Testis (tissue), 2 donors: ENCODE measurements at regions not wholly inside any gene's neighbourhood (a gene's known extent, or its start where the extent isn't known, plus 50 kb on each side); places are given as distances from the start of the nearest gene placed in this dataset.

Experiments
- DNase-seq: peaks from one replicate; pipeline ENCODE4 v3.0.0-alpha.2; 2019
- H3K27ac ChIP-seq, 2 donors: fragments of 200-600 bp; sonication (generic); one replicate each; pipeline ENCODE4 v1.5.1; 2019
- H3K27me3 ChIP-seq: fragments of 200-600 bp; sonication (generic); one replicate; pipeline ENCODE4 v1.5.1; 2019
- H3K36me3 ChIP-seq: fragments of 200-600 bp; sonication (generic); one replicate; pipeline ENCODE4 v1.5.1; 2017; ENCODE audit warnings: low read depth; ENCODE audit errors: missing control alignments
- H3K4me1 ChIP-seq: fragments of 200-600 bp; sonication (generic); one replicate; pipeline ENCODE4 v1.5.1; 2019
- H3K4me3 ChIP-seq, 2 donors: fragments of 200-600 bp; sonication (generic); one replicate each; pipeline ENCODE4 v1.5.1; 2017 to 2019
- H3K9me3 ChIP-seq: fragments of 200-600 bp; sonication (generic); one replicate; pipeline ENCODE4 v1.5.1; 2017
- POLR2A ChIP-seq: fragments of 450-650 bp; IDR thresholded peaks from one replicate; pipeline ENCODE4 v1.6.1; 2017; ENCODE audit warnings: antibody characterized with exemption, mild to moderate bottlenecking, moderate library complexity
- WGBS, 2 donors: methylation state at CpG; one replicate each; pipeline ENCODE4 v1.1.5; 2018; 5-methylcytosine and 5-hydroxymethylcytosine counted together
- intact Hi-C: fragments of 100-400 bp; cut with DNase I; formaldehyde crosslinking; loops from one replicate; pipeline ENCODE4 v1.15.1; 2023; ENCODE audit warnings: low total_unique reads
- TF ChIP-seq, protein P1 (sequence below), 3 experiments: fragments of 450-650 bp in 2 of 3; fragments of 200-600 bp in 1 of 3; sonication (generic) in 1 of 3; IDR thresholded peaks; one replicate each; pipeline ENCODE4 v1.5.1; 2016 to 2019; ENCODE audit warnings: antibody characterized with exemption in 3 of 3, mild to moderate bottlenecking in 2 of 3, moderate library complexity in 1 of 3

DNA sequence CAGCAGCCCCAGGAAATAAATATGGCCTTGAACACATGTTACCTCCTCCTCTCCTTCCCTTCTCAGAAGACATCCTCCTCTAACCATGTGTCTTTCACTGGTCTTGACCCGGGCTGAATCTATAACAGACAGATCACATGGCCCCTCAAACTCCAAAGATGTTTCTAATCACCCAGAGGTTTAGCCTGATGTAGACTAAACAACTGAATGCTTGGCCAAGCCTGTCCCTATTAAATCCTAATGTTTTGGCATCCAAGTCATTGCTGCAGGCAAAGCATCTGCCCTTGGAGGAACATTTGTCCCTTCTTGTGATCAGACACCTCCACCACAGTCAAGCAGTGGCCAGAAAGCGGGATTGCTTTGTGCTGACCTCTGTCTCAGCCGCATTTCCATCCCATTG, 65.5 kb downstream of the ANKRD60 start:
- no peak overlapping the region for H3K4me3 ChIP-seq
- no peak for TF ChIP-seq POLR2A
- intact Hi-C loops: no loop called here
- no peak overlapping the region for H3K27ac ChIP-seq
- no peaks in the 10 kb centered on the region for H3K9me3 ChIP-seq
- DNase-seq: no peak
- WGBS, 2 donors: 85 to 92% methylated on average over 3 of the region's 3 CpGs
- no peaks in the 10 kb centered on the region for H3K4me1 ChIP-seq
- H3K36me3 ChIP-seq: no peaks in the 10 kb centered on the region
- H3K27me3 ChIP-seq: no peaks in the 10 kb centered on the region

DNA sequence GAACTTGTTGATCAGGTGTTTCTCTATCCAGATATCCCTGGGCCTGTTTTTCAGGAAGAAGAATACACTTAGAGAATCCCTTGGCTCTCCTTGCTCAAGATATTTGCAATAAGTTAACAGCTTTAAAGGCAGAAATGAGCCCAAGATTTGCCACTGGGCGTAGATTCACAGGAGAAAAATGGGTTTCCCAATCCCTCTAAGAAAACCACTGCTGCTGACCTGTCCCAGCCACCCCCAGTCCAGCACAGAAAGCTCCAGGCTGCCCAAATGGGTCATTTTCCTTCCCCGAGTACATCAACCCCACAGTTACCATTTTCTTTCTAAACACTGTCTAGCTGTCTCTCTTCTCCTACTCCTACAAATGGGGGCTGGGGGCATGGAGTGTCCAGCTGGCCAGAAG, 67.3 kb downstream of the ANKRD60 start:
- 88 to 94% methylated on average over 2 of the region's 2 CpGs for WGBS, 2 donors
- H3K9me3 ChIP-seq: no peaks in the 10 kb centered on the region
- intact Hi-C loops: no loop called here
- TF ChIP-seq, protein P1, sequence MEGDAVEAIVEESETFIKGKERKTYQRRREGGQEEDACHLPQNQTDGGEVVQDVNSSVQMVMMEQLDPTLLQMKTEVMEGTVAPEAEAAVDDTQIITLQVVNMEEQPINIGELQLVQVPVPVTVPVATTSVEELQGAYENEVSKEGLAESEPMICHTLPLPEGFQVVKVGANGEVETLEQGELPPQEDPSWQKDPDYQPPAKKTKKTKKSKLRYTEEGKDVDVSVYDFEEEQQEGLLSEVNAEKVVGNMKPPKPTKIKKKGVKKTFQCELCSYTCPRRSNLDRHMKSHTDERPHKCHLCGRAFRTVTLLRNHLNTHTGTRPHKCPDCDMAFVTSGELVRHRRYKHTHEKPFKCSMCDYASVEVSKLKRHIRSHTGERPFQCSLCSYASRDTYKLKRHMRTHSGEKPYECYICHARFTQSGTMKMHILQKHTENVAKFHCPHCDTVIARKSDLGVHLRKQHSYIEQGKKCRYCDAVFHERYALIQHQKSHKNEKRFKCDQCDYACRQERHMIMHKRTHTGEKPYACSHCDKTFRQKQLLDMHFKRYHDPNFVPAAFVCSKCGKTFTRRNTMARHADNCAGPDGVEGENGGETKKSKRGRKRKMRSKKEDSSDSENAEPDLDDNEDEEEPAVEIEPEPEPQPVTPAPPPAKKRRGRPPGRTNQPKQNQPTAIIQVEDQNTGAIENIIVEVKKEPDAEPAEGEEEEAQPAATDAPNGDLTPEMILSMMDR (IDR thresholded peaks at IDR 0.05): no peak
- no peak for TF ChIP-seq POLR2A
- H3K4me3 ChIP-seq: no peak overlapping the region
- H3K27ac ChIP-seq: no peak overlapping the region
- no peak for DNase-seq
- no peaks in the 10 kb centered on the region for H3K36me3 ChIP-seq
- H3K4me1 ChIP-seq: no peaks in the 10 kb centered on the region
- H3K27me3 ChIP-seq: no peaks in the 10 kb centered on the region

DNA sequence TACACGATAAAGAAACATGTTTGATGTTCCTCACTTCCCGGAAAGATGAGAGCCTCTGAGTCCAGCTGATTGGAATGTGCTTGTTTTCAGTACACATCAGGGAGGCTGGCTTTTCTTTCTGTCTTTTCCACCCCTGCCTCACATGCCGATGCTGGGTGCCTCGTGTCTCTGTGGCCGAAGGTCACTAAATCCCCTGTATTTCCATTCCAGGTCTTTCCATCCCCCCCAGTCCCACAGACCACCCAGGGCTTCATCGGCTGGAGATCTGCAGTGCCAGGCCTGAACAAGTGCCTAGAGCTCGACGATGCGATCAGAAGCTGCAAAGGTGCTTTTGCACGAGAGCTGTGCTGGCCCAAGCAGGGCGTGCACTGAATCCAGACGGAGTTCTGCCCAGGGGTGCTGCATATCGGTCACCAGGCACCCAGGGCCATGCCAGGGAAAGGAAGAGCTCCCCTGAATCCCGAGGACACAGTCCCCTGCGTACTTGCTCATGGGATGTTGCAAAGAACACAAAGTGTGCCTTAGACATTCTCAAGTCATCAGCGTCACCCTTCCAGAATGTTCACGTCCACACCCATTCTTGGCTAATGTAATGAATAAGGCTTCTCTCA, 67.9 kb downstream of the ANKRD60 start:
- Histone ChIP-seq H3K27ac (peak overlapping the region in 1 of 2 donors; percentile 53), H3K4me1 (no peaks in the 10 kb centered on the region), H3K36me3 (no peaks in the 10 kb centered on the region), H3K4me3 (no peak overlapping the region), H3K9me3 (no peaks in the 10 kb centered on the region), H3K27me3 (no peaks in the 10 kb centered on the region)
- no peak for DNase-seq
- no peak for TF ChIP-seq POLR2A
- TF ChIP-seq, protein P1 (IDR thresholded peaks at IDR 0.05): no peak
- WGBS, 2 donors: 71 to 72% methylated on average over 11 to 17 of the region's 17 CpGs
- intact Hi-C loops: no loop called here

DNA sequence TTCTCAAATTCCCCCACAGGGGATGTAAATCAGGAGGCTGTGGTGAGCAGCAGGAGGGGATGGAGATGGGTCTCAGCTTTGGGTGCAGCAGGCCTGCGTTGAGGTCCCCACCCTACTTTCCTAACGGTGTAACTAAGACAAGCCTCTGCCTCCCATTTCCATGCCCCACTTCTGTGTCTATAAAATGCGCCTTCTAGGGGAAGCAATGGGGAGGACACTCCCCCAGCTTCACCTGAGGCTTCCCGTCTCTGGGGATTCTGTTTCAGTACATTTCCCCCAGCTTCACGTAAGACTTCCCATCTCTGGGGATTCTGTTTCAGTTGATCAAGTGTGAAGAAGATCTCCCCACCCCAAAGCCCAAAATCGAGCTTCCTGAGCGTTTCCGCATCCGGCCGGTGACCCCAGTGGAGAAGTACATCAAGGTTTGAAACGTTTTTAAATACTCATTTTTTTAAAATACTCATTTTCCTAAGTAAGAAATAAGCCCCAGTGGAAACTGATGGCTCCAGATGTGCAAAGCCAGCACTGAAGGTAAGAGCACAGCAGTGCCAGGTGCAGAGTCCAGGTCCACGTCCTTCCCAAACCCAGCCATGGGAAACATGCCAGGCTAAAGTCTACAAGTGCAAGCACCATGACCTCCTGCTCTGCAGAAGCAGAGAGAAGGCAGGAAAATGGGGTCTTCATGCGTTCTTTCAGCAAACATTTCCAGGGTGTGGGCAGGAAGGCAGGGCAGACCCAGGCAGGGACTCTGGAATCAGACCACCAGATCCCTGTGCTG, 73.1 kb downstream of the ANKRD60 start:
- H3K27me3 ChIP-seq: no peaks in the 10 kb centered on the region
- no peak for DNase-seq
- H3K9me3 ChIP-seq: no peaks in the 10 kb centered on the region
- WGBS, 2 donors: 85 to 88% methylated on average over 13 of the region's 13 CpGs
- intact Hi-C loops: no loop called here
- H3K36me3 ChIP-seq: no peaks in the 10 kb centered on the region
- TF ChIP-seq, protein P1 (IDR thresholded peaks at IDR 0.05): no peak
- TF ChIP-seq POLR2A: no peak
- H3K4me1 ChIP-seq: no peaks in the 10 kb centered on the region
- H3K27ac ChIP-seq: no peak overlapping the region
- H3K4me3 ChIP-seq: no peak overlapping the region

DNA sequence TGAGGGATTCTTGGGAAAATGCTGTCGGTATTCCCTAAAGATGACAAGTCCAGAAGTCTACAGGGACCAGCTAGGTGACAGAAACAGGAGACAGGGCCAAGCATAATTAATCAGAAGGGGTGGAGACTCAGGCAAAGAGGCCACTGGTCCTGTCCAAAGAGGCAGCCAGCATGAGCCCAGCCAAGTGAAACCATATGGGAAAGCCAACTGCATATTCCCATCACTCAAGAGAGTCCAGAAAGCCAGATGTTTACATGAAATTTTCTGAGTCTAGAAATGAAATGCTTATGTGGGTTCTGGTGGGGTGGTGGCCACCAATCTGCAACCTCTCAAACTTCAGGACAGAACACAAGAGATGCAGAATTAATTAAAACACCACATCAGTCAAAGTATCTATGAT, 74.3 kb downstream of the ANKRD60 start:
- WGBS, 2 donors: 94 to 100% methylated on average over 1 of the region's 1 CpG
- no peaks in the 10 kb centered on the region for H3K36me3 ChIP-seq
- DNase-seq: no peak
- no peaks in the 10 kb centered on the region for H3K4me1 ChIP-seq
- TF ChIP-seq POLR2A: no peak
- TF ChIP-seq, protein P1 (IDR thresholded peaks at IDR 0.05): no peak
- no peaks in the 10 kb centered on the region for H3K27me3 ChIP-seq
- intact Hi-C loops: no loop called here
- H3K9me3 ChIP-seq: no peaks in the 10 kb centered on the region
- H3K27ac ChIP-seq: no peak overlapping the region
- no peak overlapping the region for H3K4me3 ChIP-seq
